Tibial nerve (tissue), 4 donors: ENCODE measurements at regions not wholly inside any gene's neighbourhood (a gene's known extent, or its start where the extent isn't known, plus 50 kb on each side); places are given as distances from the start of the nearest gene placed in this dataset.

Experiments
- CTCF ChIP-seq, 5 experiments: fragments of 200-600 bp in 3 of 5; fragments of 450-650 bp in 2 of 5; sonication (generic) in 3 of 5; IDR thresholded peaks; one replicate each; pipeline ENCODE4 v1.5.1; 2016 to 2019; ENCODE audit warnings: antibody characterized with exemption in 5 of 5, mild to moderate bottlenecking in 3 of 5, moderate library complexity in 2 of 5
- EP300 ChIP-seq, 2 donors: sonication (generic); formaldehyde crosslinking; IDR thresholded peaks; one replicate each; pipeline ENCODE4 v1.6.1; 2017; ENCODE audit warnings: antibody characterized with exemption in 2 of 2, mild to moderate bottlenecking in 1 of 2
- POLR2A ChIP-seq, 2 donors: fragments of 450-650 bp; IDR thresholded peaks; one replicate each; pipeline ENCODE4 v1.6.1; 2017; ENCODE audit warnings: antibody characterized with exemption in 2 of 2, mild to moderate bottlenecking in 2 of 2, moderate library complexity in 2 of 2

GRCh38 chr7:156168434-156168833 is 356.2 kb upstream of the SHH start:
- no peak for TF ChIP-seq CTCF (IDR thresholded peaks at IDR 0.05)
- no peak for TF ChIP-seq POLR2A (IDR thresholded peaks at IDR 0.05)
- TF ChIP-seq EP300 (IDR thresholded peaks at IDR 0.05): no peak
